GM23338 (cell line): ENCODE measurements at regions not wholly inside any gene's neighbourhood (a gene's known extent, or its start where the extent isn't known, plus 50 kb on each side); places are given as distances from the start of the nearest gene placed in this dataset.

ENCODE experiments used
- CREB1 ChIP-seq: fragments of 250-450 bp; sonication (Bioruptor Pico); IDR thresholded peaks from 2 replicates; pipeline ENCODE4 v1.5.0; 2020; ENCODE audit warnings: low read depth, mild to moderate bottlenecking, moderate library complexity
- EZH2 ChIP-seq: fragments of 200-600 bp; sonication (generic); IDR thresholded peaks from one replicate; pipeline ENCODE4 v1.8.0; 2017; ENCODE audit warnings: antibody characterized with exemption, mild to moderate bottlenecking, low read depth; ENCODE audit not compliant: unreplicated experiment
- EZH2phosphoT487 ChIP-seq: fragments of 200-600 bp; sonication (generic); IDR thresholded peaks from one replicate; pipeline ENCODE4 v1.8.1; 2018; ENCODE audit warnings: antibody characterized with exemption; ENCODE audit not compliant: unreplicated experiment
- JUNB ChIP-seq: IDR thresholded peaks from one replicate; pipeline ENCODE4 v1.6.1; 2016; ENCODE audit warnings: antibody characterized with exemption; ENCODE audit not compliant: unreplicated experiment
- POLR2AphosphoS5 ChIP-seq: IDR thresholded peaks from 2 replicates; pipeline ENCODE4 v1.6.1; 2016; ENCODE audit warnings: antibody characterized with exemption, low read depth
- ZNF114 ChIP-seq: fragments of 250-450 bp; sonication (Bioruptor Pico); IDR thresholded peaks from 2 replicates; pipeline ENCODE4 v1.5.0; 2020; ENCODE audit warnings: mild to moderate bottlenecking, moderate library complexity
- ZNF331 ChIP-seq: fragments of 250-450 bp; sonication (Bioruptor Pico); IDR thresholded peaks from 2 replicates; pipeline ENCODE4 v1.5.0; 2020; ENCODE audit warnings: low read depth, mild to moderate bottlenecking, moderate library complexity
- TF ChIP-seq, protein P1 (sequence below), 2 experiments: fragments of 200-600 bp in 1 of 2; sonication (generic) in 1 of 2; conservative IDR thresholded peaks; 2 replicates each; pipeline versions ENCODE4 v1.5.1 to v1.6.1; 2016 to 2017; ENCODE audit warnings: antibody characterized with exemption in 2 of 2, low read depth in 2 of 2, mild to moderate bottlenecking in 2 of 2, moderate library complexity in 1 of 2
- TF ChIP-seq, protein P2 (sequence below): fragments of 250-450 bp; sonication (Bioruptor Pico); IDR thresholded peaks from 2 replicates; pipeline ENCODE4 v1.5.0; 2020; ENCODE audit warnings: mild to moderate bottlenecking, moderate library complexity
- TF ChIP-seq, protein P3 (sequence below): IDR thresholded peaks from one replicate; pipeline ENCODE4 v1.6.1; 2018; ENCODE audit warnings: antibody characterized with exemption; ENCODE audit not compliant: unreplicated experiment
- TF ChIP-seq, protein P4 (sequence below): IDR thresholded peaks from 2 replicates; pipeline ENCODE4 v1.6.1; 2016; ENCODE audit warnings: antibody characterized with exemption

DNA sequence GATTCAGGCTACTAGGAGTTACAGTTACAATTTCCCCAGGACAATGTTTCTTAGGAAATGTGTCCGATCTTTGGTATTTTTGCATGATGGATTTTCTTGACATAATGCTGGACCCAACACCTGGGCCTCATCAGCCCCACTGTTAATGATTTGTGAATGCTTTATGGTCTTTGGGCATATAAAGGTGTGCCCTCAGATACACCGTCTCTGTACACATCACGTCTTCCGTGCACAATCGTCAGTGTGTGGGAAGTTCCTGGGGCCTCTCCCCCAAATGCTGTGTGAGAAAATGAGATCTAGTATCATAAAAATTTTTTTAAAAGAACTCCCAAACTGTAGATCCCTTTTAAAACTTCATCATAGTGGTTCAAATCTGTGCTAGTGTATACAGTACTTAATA, 373.2 kb upstream of the ID4 start:
- TF ChIP-seq, protein P1, sequence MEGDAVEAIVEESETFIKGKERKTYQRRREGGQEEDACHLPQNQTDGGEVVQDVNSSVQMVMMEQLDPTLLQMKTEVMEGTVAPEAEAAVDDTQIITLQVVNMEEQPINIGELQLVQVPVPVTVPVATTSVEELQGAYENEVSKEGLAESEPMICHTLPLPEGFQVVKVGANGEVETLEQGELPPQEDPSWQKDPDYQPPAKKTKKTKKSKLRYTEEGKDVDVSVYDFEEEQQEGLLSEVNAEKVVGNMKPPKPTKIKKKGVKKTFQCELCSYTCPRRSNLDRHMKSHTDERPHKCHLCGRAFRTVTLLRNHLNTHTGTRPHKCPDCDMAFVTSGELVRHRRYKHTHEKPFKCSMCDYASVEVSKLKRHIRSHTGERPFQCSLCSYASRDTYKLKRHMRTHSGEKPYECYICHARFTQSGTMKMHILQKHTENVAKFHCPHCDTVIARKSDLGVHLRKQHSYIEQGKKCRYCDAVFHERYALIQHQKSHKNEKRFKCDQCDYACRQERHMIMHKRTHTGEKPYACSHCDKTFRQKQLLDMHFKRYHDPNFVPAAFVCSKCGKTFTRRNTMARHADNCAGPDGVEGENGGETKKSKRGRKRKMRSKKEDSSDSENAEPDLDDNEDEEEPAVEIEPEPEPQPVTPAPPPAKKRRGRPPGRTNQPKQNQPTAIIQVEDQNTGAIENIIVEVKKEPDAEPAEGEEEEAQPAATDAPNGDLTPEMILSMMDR (conservative IDR thresholded peaks at IDR 0.05; ENCODE audit: low read depth in 2 of 2): no peak
- no peak for TF ChIP-seq POLR2AphosphoS5
- TF ChIP-seq, protein P2, sequence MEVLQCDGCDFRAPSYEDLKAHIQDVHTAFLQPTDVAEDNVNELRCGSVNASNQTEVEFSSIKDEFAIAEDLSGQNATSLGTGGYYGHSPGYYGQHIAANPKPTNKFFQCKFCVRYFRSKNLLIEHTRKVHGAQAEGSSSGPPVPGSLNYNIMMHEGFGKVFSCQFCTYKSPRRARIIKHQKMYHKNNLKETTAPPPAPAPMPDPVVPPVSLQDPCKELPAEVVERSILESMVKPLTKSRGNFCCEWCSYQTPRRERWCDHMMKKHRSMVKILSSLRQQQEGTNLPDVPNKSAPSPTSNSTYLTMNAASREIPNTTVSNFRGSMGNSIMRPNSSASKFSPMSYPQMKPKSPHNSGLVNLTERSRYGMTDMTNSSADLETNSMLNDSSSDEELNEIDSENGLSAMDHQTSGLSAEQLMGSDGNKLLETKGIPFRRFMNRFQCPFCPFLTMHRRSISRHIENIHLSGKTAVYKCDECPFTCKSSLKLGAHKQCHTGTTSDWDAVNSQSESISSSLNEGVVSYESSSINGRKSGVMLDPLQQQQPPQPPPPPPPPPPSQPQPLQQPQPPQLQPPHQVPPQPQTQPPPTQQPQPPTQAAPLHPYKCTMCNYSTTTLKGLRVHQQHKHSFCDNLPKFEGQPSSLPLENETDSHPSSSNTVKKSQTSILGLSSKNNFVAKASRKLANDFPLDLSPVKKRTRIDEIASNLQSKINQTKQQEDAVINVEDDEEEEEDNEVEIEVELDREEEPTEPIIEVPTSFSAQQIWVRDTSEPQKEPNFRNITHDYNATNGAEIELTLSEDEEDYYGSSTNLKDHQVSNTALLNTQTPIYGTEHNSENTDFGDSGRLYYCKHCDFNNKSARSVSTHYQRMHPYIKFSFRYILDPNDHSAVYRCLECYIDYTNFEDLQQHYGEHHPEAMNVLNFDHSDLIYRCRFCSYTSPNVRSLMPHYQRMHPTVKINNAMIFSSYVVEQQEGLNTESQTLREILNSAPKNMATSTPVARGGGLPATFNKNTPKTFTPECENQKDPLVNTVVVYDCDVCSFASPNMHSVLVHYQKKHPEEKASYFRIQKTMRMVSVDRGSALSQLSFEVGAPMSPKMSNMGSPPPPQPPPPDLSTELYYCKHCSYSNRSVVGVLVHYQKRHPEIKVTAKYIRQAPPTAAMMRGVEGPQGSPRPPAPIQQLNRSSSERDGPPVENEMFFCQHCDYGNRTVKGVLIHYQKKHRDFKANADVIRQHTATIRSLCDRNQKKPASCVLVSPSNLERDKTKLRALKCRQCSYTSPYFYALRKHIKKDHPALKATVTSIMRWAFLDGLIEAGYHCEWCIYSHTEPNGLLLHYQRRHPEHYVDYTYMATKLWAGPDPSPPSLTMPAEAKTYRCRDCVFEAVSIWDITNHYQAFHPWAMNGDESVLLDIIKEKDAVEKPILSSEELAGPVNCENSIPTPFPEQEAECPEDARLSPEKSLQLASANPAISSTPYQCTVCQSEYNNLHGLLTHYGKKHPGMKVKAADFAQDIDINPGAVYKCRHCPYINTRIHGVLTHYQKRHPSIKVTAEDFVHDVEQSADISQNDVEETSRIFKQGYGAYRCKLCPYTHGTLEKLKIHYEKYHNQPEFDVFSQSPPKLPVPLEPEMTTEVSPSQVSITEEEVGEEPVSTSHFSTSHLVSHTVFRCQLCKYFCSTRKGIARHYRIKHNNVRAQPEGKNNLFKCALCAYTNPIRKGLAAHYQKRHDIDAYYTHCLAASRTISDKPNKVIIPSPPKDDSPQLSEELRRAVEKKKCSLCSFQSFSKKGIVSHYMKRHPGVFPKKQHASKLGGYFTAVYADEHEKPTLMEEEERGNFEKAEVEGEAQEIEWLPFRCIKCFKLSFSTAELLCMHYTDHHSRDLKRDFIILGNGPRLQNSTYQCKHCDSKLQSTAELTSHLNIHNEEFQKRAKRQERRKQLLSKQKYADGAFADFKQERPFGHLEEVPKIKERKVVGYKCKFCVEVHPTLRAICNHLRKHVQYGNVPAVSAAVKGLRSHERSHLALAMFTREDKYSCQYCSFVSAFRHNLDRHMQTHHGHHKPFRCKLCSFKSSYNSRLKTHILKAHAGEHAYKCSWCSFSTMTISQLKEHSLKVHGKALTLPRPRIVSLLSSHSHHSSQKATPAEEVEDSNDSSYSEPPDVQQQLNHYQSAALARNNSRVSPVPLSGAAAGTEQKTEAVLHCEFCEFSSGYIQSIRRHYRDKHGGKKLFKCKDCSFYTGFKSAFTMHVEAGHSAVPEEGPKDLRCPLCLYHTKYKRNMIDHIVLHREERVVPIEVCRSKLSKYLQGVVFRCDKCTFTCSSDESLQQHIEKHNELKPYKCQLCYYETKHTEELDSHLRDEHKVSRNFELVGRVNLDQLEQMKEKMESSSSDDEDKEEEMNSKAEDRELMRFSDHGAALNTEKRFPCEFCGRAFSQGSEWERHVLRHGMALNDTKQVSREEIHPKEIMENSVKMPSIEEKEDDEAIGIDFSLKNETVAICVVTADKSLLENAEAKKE (CRISPR knock-in tag): no peak
- TF ChIP-seq EZH2: no peak
- TF ChIP-seq CREB1: no peak
- TF ChIP-seq, protein P3, sequence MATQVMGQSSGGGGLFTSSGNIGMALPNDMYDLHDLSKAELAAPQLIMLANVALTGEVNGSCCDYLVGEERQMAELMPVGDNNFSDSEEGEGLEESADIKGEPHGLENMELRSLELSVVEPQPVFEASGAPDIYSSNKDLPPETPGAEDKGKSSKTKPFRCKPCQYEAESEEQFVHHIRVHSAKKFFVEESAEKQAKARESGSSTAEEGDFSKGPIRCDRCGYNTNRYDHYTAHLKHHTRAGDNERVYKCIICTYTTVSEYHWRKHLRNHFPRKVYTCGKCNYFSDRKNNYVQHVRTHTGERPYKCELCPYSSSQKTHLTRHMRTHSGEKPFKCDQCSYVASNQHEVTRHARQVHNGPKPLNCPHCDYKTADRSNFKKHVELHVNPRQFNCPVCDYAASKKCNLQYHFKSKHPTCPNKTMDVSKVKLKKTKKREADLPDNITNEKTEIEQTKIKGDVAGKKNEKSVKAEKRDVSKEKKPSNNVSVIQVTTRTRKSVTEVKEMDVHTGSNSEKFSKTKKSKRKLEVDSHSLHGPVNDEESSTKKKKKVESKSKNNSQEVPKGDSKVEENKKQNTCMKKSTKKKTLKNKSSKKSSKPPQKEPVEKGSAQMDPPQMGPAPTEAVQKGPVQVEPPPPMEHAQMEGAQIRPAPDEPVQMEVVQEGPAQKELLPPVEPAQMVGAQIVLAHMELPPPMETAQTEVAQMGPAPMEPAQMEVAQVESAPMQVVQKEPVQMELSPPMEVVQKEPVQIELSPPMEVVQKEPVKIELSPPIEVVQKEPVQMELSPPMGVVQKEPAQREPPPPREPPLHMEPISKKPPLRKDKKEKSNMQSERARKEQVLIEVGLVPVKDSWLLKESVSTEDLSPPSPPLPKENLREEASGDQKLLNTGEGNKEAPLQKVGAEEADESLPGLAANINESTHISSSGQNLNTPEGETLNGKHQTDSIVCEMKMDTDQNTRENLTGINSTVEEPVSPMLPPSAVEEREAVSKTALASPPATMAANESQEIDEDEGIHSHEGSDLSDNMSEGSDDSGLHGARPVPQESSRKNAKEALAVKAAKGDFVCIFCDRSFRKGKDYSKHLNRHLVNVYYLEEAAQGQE: no peak
- TF ChIP-seq EZH2phosphoT487: no peak
- TF ChIP-seq ZNF114: no peak
- TF ChIP-seq ZNF331 (CRISPR knock-in tag): no peak
- TF ChIP-seq, protein P4, sequence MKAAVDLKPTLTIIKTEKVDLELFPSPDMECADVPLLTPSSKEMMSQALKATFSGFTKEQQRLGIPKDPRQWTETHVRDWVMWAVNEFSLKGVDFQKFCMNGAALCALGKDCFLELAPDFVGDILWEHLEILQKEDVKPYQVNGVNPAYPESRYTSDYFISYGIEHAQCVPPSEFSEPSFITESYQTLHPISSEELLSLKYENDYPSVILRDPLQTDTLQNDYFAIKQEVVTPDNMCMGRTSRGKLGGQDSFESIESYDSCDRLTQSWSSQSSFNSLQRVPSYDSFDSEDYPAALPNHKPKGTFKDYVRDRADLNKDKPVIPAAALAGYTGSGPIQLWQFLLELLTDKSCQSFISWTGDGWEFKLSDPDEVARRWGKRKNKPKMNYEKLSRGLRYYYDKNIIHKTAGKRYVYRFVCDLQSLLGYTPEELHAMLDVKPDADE: no peak
- TF ChIP-seq JUNB: no peak
